Inflammatory macrophage treated with lipopolysaccharide for 4 hours (primary cell): ENCODE measurements at regions not wholly inside any gene's neighbourhood (a gene's known extent, or its start where the extent isn't known, plus 50 kb on each side); places are given as distances from the start of the nearest gene placed in this dataset.
A peak's percentile ranks its signal among the peaks of the same experiment; 100 is the strongest.

Experiments
- DNase-seq: peaks from one replicate; pipeline ENCODE4 v3.0.0-alpha.2; 2020

- no peak for DNase-seq
Observed at GRCh38 chr4:95651891-95652290, 103.1 kb upstream of the UNC5C start.

DNA sequence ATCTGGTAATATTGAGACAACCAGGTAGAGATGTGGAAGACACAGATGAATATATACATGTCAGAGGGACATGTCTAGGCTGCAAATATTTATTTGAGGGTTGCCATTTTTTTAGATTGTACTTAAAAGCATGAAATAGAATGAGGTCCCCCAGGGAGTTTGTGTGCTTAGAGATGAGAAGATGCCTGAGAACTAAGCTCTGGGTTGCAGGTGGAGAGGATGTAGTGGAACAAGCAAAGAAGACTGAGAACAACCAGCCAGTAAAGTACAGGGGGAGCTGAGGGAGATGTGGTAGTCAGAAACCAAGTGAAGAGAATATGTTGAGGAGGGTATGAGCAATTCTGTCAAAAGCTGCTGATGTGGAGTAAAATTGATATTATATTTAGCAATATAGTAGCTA is 95.6 kb upstream of the UNC5C start:
- DNase-seq, result no peak

- no peak for DNase-seq
Observed at GRCh38 chr4:95643627-95644026, 94.9 kb upstream of the UNC5C start.

GRCh38 chr4:95641571-95641970 is 92.8 kb upstream of the UNC5C start:
- DNase-seq, result no peak

DNA sequence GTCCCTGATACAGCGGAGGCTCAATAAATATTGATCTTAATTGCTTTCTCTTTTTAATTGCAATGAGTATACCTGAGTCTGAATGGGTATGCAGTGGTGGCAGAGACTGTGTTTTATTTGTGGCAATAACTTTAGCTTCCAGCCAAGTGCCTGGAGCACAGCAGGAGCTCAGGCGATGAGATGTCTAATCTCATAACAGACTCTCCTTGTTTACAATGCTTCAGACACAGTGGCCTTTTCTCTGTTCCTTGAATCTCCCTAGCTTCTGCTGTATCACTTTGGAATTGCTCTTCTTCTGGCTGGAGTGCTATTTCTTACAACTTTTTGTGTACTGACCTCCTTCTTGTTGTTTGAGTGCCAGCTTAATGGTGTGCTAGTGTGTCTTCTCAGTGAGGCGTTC is 91.5 kb upstream of the UNC5C start:
- DNase-seq, result no peak

DNA sequence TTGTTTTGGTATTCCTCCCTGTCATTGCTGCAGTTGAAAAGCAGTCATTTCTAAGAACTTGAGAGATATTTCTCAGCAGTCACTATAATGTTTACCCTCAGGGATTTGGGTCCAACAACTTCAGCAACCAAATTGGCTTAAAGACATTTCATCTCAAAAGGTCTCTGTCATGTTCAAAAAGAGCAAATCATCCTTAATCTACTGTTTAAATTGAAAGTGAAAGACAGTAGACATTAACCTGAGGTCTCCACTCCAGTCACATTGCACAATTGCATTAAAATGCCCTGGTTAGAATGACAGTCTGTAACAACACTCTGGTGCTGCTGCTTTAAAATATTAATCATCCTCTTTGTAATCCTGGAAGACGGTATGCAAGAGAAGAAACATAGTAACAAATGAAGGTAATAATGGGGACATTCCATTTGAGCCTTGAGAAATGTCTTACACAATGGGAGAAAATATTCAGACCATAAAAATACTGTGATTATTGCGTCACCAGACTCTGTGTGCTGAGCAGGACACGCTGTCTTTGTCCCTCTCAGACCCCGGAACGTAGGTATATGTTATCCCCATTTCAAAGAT is 90.2 kb upstream of the UNC5C start:
- DNase-seq, result peak; percentile 44

DNA sequence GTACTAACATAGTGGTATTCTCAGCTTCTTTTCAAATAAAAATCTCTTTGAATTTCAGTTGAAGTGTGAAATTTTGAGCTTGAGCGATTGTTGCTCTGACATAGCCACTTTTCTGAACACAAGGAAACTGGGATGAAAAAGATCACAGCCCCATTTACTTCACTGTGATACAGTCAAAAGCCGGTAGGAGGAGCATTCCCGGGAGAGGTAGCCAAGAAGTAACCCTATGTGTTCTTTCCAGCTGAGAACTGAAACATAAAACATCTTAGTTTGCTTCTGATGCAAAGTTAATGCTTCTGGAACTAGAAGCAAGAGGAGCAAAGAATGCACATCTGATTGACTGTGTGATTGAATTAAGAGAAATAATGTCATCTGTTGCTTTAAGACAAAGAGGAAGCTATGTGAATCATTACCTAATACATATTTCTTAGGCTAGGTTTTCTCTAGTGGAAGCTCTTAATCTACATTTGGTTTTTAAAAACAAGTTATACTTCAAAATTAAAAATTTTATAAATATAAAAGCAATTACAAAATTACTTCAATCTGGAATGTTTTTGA is 88.3 kb upstream of the UNC5C start:
- peak; percentile 11 for DNase-seq

DNA sequence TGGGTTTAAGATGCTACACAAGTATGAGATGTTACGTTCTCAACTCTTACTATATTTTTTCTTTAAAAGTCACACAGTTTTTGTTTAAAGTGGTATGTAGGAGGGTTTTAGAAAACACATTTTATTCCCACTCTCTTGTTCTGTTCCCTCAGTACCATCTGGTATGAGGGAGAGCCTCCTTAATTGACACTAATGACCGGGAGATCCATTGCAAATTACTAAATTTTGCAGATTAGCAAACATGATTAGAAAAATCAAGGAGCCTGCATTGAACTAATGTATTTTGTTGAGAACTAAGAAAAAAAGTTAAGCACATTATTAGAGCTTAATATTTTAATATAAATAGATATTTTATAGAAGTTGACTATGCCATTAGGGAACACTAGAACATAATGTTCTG is 87.3 kb upstream of the UNC5C start:
- no peak for DNase-seq

GRCh38 chr4:95627709-95628108 is 78.9 kb upstream of the UNC5C start:
- DNase-seq, result no peak

- no peak for DNase-seq
Observed at GRCh38 chr4:95627024-95627605, 78.3 kb upstream of the UNC5C start.

DNA sequence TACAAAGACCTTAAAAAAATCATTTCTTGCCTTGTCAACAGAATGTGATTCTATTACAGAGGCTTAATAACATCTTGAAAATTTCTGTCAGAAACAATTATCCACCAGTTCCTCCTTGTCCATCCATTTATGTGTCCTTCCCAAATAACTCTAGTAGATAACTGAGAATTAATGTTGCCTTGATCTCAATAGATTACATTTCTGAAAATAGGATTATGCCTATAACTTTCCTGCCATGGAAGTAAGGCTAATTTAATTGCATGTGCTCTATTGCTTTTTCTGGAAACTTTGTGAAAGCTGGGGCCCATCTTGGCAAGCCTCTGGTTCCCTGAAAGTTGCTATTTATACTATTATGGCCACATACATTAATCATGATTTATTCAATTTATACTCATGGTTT is 76.2 kb upstream of the UNC5C start:
- no peak for DNase-seq

DNA sequence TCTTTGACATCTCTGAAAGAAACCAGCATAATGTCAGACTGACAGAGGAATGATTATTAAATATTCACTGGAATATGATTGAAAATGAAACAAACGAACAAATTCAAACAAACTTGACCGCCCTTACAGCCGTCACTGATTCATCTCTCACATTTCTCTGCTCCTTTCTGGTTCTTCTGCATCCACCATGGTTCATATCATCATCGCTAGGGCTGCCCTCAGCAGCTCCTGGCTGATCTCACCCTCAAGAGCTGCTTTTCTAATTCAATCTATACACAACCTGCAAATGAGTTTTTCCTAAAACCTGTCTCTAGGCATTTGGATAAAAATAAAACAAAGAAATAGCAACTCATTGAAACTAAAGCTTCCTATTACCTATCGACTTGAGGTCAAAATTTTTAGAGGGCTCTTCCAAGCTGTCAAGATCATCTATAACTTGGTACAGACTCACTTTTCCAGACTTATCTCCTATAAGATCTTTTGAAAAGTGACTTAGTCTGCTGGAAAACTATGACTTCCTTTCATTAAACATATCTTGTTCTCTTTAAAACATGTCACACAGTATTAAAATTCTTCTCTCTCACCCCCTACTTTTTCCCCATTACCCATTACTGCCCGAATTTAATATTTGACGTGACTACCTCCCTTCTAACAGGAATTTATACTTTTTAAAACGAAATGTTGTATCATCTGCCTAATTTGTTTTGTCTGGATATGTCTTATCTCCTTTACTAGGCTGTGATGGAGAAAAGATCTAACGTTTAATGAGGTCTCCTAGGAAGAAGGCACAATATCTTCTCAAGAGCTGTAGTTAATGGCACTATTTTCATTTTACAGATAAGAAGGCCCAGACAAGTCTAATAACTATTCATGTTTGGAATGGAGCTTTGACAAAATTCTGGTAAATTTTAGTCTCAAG is 71.0 kb upstream of the UNC5C start:
- no peak for DNase-seq

GRCh38 chr4:95614684-95615205 is 66.0 kb upstream of the UNC5C start:
- DNase-seq, result no peak

- DNase-seq, result peak; percentile 70
Observed at GRCh38 chr4:95610061-95610569, 61.3 kb upstream of the UNC5C start.

DNA sequence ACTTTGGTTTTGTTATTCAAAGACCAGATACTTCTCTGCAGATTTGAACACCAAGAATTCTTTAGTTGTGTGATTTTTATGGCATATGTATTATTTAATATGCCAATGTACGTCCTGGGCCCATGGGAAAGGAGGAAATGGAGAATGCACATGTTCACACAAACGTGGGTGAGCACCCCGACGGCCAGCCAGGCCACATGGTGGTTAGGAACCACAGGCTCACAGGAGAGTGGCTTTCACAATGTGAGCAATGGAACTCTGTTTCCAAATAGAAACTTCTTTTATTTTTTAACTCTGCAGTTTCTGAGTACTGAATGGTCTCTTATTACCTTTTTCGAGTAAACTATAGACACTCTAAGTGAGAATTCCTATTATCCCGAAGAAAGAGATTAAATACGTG is 58.0 kb upstream of the UNC5C start:
- DNase-seq, result peak; percentile 67

DNA sequence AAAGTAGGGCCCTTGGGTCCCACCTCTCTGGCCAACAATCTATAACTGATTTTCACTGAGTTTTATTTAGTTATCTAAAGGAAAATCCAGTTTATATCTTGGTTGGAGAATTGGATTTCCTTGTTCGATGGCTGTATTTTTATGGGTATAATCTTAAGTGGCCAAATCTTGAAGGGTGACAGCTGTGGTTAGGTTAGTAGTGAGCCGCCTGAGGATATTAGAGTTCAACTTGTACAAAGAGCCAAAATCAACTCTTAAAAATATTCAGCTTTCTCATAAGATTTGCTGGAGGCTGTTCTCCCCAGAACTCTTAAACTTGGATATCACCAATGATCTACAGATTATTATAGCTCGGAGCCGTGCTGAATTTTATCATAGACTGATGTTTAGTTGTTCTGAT is 54.6 kb upstream of the UNC5C start:
- DNase-seq, result no peak

GRCh38 chr4:95602872-95603271 is 54.1 kb upstream of the UNC5C start:
- DNase-seq, result no peak

DNA sequence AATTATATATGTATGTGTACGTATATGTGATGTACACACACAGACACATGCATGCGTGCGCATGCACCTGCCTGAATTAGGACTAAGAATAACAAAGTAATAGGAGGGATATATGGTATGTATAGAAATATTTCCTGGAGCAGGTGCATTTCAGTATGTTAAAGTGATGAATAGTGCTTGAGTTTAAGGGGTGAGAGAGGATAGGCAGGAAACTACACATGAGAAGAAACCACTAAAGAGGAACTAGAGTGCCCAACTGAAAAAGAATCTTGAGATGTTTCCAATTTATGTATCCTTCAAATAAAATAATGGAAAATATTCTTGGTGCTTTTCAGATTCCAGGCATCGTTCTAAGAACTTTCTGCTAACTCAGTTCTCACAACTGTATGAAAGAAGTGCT is 52.6 kb upstream of the UNC5C start:
- no peak for DNase-seq

GRCh38 chr4:95599777-95600400 is 51.1 kb upstream of the UNC5C start:
- peak; percentile 93 for DNase-seq
